Glomerular visceral epithelial cell (primary cell): ENCODE measurements at regions not wholly inside any gene's neighbourhood (a gene's known extent, or its start where the extent isn't known, plus 50 kb on each side); places are given as distances from the start of the nearest gene placed in this dataset.
"Not testable (repeated sequence)": the region's sequence is repeated elsewhere in the genome, so short reads cannot be mapped to it uniquely, and the experiment has no call there.

Source experiments
- DNase-seq: peaks from one replicate; pipeline ENCODE4 v3.0.0-alpha.2; 2016; ENCODE audit errors: extremely low spot score

DNA sequence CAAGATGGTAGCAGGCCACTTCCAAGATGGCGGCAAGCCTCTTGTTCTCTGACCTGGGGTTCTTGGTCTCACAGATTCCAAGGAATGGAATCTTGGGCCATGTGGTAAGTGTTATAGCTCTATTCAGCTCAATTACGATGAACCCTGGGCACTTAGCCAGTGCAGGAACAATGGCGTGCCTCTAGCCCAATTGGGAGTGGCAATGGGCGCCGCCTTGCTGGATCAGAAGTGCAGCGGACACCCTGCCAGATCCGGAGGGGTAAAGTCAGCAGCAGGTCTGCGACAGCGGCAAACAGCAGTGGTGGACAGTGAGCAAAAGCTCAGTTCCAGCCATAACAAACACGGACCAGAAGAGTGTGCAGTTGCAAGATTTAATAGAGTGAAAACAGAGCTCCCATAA lies 263.2 kb upstream of the SEMA3C start:
- DNase-seq: not testable (repeated sequence)

DNA sequence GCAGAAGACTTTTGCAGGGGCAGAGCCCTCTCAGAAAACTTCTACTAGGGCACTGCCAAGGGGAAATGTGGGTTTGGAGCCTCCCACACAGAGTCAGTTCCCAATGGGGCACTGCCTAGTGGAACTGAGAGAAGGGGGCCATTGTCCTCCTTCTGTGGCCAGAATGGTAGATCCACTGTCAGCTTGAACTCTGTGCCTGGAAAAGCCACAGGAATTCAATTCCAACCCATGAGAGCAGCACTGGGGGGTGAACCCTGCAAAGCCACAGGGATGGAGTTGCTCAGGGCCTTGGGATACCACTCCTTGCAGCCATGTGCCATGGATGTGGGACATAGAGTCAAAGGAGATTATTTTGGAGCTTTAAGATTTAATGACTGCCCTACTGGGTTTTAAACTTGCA lies 262.2 kb upstream of the SEMA3C start:
- no peak for DNase-seq

DNA sequence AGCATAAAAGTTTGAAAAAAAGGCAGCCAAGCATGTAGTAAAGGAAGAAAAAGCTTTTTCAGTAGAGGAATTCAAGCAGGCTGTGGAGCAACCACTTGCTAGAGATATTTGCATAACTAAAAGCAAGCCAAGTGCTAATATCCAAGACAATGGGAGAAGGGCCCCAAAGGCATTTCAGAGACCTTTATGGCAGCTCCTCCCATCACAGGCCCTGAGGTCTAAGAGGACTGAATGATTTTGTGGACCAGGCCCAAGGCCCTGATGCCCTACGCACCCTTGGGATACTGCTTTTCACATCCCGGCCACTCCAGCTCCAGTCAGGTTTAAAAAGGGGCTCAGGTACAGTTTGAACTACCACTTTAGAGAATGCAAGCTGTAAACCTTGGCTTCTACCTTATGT lies 261.7 kb upstream of the SEMA3C start:
- no peak for DNase-seq

DNA sequence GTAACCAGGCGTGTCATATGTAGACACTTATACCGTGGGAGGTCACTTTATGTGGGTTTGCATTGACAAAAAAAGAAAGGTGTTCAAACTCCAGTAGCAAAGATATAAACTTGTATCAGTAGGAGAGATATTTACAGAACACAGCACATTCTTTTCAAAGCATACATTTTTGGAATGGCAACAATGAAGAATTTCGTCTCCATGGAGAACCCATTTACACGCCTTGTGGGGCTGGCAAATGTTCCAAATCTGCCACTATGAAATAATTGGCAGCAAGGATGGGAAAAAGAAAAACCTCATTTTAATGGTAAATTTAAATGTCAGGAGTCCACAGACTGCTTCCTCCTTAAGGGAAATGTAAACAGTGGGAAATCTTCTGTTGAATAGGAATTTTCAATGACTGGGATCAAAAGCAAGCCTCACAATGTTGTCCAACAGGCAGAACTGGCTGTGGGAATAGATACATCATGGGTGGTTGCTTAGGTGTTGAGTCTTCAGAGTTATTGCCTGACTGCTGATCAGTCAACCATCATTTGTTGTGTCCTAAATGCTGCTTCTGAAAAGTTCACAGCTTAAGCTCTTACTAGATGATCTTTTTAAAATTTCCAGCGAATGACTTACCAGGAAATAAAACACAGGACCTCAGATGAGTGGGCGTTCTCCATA lies 256.6 kb upstream of the SEMA3C start:
- no peak for DNase-seq

DNA sequence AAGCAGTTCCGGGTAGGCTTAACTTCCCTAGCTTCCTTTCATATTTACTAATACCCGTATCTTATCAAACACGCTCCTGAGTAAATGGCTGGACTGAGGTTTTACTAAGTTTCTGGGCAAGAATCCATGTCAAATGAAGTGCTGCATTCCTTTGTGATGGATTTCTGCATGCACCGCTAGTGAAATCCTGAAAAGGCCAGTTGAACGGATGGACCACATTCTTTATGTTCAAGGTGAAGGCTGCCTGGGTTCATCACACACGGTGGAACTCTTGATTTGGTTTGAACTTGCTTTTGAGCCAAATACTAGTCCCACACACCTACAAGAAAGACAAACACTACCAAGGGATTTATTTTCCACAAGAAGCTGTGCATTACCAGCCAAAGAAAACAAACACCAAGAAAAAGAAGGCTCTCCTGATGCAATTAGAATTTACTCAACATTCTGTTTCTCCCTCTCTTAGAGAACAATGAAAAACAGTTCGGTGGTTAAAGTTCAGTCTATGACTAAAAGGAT lies 255.0 kb upstream of the SEMA3C start:
- peak; percentile 56 for DNase-seq

DNA sequence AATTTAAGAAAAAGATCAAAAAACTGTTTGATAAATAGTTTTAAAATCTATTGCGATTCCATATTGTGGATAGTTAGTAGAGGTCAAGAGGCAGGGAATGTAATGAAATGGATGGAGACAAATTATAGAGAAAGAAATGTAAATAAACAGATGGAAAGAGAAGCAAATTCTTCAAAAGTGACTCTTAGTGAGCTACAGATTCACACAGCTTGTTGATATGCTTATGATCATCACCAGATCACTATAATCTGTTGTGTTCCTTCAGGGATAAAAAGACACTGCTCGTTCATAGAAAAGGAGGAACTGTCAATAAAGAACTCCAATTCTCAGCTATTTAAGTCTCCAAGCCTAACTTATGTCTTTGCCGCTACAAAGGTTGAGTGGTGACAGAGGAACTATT lies 251.4 kb upstream of the SEMA3C start:
- DNase-seq: no peak

DNA sequence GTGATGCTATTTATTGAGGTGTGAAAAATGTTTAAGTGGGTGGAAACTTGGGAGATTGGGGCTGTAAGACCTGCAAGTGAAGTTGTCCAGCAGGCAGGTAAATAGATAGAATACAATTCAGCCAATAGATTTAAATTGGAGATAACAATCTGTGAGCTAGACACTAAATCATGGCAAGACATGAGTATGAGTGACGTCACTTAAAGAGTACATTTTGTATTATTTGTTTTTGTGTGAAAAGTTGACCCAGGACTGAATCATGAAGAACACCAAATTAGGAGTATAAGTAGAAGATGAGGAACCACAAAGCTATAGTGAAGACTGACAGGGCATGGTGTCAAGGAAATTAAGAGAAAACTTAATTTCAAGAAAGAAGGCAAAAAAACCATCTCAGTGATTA lies 249.1 kb upstream of the SEMA3C start:
- DNase-seq: no peak

DNA sequence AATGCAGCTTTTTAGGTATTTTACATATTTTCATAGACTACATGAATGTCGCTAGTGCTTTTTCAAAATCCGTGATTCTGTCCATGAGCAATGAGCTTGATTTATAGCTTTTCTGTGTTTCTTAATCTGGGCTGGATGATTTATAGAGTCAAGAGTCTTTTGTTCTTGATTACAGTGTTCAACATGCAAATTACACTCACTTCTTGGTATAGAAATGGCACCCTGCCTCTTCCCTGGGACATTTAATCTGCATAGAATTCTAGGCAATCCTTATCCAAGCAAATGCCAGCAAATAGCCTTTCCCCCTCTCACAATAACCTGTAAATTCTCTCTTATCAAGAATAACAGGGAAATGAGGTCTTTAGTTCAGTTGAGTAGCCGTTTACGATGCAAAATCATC lies 246.2 kb upstream of the SEMA3C start:
- DNase-seq: no peak

DNA sequence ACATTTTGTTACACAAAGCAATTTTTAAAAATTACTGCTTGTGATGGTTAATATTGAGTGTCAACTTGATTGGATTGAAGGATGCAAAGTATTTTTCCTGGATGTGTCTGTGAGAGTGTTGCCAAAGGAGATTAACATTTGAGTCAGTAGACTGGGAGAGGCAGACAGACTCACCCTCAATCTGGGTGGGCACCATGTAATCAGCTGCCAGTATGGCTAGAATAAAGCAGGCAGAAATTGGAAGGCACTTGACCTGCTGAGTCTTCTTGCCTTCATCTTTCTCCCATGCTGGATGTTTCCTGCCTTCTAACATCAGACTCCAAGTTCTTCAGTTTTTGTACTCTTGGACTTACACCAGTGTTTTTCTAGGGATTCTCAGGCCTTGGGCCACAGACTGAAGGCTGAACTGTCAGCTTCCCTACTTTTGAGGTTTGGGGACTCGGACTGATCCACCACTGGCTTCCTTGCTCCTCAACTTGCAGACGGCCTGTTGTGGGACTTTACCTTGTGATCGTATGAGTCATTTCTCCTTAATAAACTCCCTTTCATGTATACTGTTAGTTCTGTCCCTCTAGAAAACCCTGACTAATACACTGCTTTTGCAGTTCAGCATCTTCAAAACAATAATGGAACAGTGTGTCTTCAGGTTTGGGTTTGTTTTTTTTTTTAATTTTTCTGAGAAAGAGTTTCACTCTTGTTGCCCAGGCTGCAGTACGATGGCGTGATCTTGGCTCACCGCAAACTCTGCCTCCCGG lies 244.1 kb upstream of the SEMA3C start:
- peak; percentile 16 for DNase-seq

DNA sequence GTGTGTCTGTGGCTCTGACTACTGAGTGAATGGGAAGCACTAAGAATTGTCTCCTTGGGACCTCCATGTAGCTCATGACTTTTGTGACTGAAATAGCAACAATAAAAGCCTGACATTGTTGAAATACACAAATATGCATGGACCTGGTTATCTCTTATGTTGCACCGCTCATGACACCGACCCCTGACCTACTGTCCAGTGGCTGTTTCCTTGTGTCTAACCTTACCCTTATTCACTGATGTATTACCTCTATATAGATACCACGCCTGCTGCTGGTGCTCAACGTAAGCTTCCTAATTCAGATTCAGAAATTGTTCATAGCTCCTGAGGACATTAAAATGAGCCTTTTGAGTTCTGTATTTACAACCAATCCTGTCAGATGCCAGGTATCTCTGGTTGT lies 243.4 kb upstream of the SEMA3C start:
- no peak for DNase-seq

DNA sequence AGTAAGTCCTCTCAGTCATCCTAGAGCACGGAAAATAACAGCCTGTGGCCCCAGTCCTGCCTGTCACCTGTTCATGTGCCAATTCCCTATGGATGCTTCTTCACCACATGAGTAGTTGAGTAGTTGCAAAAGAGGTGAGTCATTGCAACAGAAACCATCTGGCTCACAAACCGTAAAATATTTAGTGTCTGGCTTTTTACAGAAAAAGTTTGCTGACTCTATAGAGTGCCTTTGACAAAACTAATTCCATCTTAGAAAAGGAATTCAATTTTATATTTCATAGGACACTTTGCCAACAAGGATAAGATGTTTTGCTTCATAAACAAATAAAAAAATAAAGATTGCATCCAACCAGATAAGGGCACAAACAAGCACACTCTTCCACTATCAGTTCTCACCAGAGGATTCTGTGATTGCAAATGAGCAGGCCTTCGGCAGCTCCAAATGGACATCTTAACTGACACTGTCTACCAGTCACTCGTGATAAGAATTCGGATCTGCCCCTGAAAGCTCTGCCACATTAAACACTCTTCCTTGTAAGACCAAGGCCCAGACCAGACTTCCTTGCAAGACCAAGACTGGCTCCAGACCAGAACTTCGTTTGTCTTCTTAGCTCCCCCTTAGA lies 242.7 kb upstream of the SEMA3C start:
- DNase-seq: peak; percentile 84

DNA sequence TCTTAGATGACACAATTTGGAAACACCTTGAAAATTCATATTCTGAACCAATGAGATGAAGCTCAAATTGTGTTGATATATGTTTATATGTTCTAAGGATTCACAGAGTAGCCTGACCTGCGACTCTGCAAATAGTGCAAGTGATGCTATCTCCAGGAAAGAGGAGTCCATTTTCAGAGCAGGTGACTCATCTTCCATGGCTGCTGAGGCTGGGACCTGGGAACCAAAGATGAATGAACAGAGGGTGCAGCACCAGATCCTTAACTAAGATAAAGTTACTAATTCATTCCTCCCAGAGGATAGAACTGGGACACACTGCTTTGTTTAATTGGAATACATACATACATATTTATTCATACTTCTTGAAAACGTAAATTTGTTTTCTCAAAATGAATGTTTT lies 240.6 kb upstream of the SEMA3C start:
- peak; percentile 25 for DNase-seq

DNA sequence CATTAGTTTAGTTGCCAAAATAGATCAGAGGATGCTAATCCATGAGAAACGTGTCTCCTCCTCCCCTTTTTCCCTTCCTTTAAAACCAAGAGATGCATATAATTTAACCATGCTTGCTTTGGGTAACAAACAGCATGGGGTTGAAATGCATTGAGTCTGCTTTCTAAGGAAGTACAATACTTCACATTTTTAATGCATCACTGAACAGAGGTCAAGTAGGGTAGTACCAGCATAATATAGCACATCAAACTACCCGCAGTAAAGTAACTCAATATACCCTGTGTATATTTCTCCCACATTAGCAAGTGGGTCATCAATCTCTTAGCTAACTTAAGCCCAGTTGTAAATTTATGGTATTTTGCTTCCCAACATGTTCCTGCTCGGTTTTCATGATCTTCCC lies 239.3 kb upstream of the SEMA3C start:
- DNase-seq: peak; percentile 19

DNA sequence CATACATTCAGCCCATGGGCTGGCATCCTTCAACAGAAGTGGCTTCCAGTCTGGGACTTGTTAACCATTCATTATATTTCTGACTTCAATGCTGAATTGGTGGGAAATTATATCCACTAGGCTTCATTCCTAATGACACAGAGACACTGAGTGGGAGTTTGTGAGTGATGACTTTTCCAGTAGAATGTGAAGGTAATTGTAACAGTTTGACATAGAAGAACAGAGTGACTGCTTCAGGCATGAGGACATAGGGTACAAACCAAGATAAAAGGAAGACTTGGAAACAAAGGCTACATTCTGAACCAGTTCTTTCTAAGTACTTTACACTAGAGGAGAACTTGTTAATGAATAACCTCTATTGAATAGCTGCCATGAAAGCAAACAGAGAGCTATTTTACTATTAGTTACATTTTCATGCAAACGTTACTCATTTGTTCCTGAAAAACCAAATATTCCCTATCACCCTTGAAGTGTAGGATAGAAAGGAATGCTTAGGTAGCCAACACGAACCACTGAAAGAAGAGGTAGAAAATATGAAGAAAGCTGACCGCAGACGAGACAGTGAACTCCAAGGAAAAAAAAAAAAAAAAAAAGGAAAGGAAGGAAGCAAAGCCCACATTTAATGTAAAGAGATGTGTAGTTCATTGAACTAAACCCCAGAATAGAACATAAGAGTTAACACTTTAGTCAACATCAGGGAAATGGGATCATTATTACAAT lies 237.0 kb upstream of the SEMA3C start:
- peak; percentile 84 for DNase-seq

DNA sequence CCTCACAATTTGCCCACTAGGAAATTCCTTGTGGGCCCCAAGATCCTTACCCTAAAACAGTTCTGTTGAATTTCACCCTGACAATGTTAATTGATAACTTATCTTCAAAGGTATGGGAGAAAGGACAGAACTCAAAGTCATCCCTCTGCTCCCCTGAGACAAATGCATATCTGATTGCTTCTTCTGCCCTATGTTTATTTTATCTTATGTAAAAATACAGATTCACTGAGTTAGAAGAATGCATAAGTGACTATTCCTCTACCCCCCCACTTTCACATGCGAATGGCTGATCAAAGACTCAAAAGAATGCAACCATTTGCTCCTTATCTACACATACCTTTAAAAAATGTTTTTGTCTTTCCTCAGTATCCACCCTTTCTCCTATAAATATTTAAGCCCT lies 235.7 kb upstream of the SEMA3C start:
- no peak for DNase-seq

DNA sequence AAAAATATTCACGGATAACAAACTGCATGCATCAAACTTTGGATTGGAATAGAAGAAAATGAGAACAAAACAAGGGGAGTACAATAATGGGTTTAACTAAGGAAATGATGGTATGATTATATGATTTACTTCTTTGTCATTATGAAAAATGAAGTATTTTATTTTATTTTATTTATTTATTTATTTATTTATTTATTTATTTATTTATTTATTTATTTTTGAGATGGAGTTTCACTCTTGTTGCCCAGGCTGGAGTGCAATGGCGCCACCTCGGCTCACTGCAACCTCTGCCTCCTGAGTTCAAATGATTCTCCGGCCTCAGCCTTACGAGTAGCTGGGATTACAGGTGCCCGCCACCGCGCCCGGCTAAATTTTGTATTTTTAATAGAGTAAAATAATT lies 234.1 kb upstream of the SEMA3C start:
- not testable (repeated sequence) for DNase-seq

DNA sequence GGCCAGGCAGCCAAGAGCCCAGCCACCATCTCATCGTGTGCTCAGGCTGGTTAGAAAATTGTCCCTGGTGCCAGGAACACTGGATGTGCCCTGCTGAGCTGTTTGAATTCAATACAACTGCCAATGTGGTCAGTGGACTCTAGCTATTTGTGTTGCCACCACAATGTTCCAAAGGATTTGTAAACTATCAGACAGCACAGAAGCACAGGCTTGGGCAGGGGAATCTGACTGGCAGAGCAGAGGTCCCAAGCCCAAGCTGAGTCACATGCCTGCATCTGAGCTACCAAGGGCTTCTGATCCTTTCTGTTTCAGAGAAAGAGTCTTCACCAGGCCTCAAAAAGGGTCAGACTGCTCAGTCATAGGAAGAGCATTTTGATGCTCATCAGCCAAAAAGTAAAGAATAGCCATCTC lies 232.1 kb upstream of the SEMA3C start:
- no peak for DNase-seq

DNA sequence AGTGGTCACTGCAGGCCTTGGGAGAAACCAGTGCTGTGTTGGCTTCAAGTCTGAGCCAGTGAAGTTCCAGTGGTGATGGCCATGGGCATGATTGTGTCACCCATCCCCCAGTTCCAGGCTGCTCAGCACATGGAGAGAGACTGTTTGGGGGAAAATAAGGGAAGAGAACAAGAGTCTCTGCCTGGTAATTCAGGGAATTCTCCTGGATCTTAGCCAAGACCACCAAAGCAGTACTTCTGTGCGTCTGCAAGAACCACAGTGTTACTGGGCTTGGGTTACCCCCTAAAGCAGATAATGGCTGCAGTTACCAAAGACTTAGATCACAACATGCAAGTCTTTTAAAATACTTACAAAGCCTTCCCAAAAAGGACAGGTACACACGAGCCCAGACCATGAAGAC lies 225.0 kb upstream of the SEMA3C start:
- no peak for DNase-seq

DNA sequence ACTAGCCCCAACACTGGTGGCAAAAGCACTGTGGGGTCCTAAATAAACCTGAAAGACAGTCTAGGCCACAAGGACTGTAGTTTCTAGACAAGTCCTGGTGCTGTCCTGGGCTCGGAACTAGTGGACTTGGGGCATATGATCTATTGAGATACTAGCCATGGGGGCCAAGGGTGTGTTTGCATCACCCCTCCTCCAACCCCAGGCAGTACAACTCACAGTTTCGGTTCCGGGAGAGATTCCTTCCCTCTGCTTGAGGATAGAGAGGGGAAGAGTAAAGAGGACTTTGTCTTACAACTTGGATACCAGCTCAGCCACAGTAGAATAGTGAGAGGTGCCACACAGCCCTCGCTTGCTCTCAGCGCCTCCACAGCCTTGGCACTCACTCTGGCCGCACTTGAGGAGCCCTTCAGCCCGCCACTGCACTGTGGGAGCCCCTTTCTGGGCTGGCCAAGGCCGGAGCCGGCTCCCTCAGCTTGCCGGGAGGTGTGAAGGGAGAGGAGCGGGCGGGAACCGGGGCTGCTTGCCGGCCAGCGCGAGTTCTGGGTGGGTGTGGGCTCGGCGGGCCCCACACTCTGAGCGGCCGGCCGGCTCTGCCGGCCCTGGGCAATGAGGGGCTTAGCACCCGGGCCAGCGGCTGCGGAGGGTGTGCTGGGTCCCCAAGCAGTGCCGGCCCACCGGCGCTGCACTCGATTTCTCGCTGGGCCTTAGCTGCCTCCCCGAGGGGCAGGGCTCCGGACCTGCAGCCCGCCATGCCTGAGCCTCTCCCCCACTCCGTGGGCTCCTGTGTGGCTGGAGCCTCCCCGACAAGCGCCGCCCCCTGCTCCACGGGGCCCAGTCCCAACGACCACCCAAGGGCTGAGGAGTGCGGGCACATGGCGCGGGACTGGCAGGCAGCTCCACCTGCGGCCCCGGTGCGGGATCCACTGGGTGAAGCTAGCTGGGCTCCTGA lies 222.7 kb upstream of the SEMA3C start:
- not testable (repeated sequence) for DNase-seq

DNA sequence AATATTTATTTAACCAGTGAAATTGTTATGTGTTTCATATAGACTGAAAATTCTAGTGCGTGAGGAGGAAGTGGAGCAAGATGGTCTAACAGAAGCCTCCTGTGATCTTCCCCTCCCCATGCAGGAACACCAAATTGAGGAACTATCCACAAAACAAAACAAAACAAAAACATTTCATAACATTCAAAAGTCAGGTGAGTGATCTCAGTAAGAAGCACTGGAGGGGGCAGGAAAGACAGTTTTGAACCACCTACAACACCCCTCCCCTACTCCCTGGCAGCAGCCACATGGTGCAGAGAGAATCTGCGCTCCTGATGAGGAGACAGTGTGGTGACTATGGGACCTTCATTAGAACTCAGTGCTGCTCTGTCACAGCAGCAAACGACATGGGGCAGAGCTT lies 221.9 kb upstream of the SEMA3C start:
- DNase-seq: no peak

DNA sequence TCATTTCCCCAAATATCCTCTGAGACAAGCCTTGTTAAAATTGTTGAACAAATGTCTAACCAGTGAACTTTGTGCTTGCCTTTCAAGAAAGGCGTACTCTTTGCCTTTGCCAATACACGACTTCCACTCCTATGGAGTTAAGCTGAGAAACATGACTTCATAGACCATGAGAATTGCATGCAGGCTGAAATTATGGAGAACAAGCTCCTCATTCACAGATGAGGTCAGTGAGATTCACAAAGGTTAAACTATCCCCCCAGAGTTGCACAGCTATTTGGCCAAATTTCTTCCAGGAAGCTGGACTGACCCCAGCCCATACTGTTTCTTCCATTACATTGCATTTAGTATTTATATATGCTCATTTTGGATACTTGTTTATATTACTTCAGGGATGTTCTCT lies 221.4 kb upstream of the SEMA3C start:
- no peak for DNase-seq
